Parathyroid adenoma (tissue), 2 donors: ENCODE measurements at regions not wholly inside any gene's neighbourhood (a gene's known extent, or its start where the extent isn't known, plus 50 kb on each side); places are given as distances from the start of the nearest gene placed in this dataset.

Experiments used
- H2AFZ ChIP-seq: fragments of 300-600 bp; sonication (generic); one replicate; pipeline ENCODE4 v1.7.0; 2017; ENCODE audit warnings: antibody characterized with exemption, mild to moderate bottlenecking
- H3K27ac ChIP-seq: fragments of 300-600 bp; sonication (generic); one replicate; pipeline ENCODE4 v1.7.0; 2017
- H3K27me3 ChIP-seq: fragments of 300-600 bp; sonication (generic); one replicate; pipeline ENCODE4 v1.7.0; 2017; ENCODE audit warnings: low read length; ENCODE audit not compliant: control insufficient read depth, insufficient read depth
- H3K36me3 ChIP-seq: fragments of 300-600 bp; sonication (generic); one replicate; pipeline ENCODE4 v1.7.0; 2017; ENCODE audit warnings: low read length; ENCODE audit not compliant: control insufficient read depth, insufficient read depth
- H3K4me1 ChIP-seq: fragments of 300-600 bp; sonication (generic); one replicate; pipeline ENCODE4 v1.7.0; 2017; ENCODE audit warnings: control low read depth
- H3K4me2 ChIP-seq: fragments of 300-600 bp; sonication (generic); one replicate; pipeline ENCODE4 v1.7.0; 2017; ENCODE audit warnings: low read length
- H3K4me3 ChIP-seq: fragments of 300-600 bp; sonication (generic); one replicate; pipeline ENCODE4 v1.7.0; 2017; ENCODE audit warnings: low read depth, low read length
- H3K79me2 ChIP-seq: fragments of 300-600 bp; sonication (generic); one replicate; pipeline ENCODE4 v1.7.0; 2017; ENCODE audit warnings: control low read depth
- H3K9ac ChIP-seq: fragments of 300-600 bp; sonication (generic); one replicate; pipeline ENCODE4 v1.7.0; 2017; ENCODE audit warnings: mild to moderate bottlenecking
- H3K9me3 ChIP-seq: fragments of 300-600 bp; sonication (generic); one replicate; pipeline ENCODE4 v1.7.0; 2017; ENCODE audit warnings: low read length; ENCODE audit not compliant: control insufficient read depth
- TF ChIP-seq, protein P1 (sequence below): fragments of 300-600 bp; sonication (generic); IDR thresholded peaks from one replicate; pipeline ENCODE4 v1.7.0; 2017; ENCODE audit warnings: antibody characterized with exemption, mild to moderate bottlenecking
- donor health status: primary hyperparathyroidism.

DNA sequence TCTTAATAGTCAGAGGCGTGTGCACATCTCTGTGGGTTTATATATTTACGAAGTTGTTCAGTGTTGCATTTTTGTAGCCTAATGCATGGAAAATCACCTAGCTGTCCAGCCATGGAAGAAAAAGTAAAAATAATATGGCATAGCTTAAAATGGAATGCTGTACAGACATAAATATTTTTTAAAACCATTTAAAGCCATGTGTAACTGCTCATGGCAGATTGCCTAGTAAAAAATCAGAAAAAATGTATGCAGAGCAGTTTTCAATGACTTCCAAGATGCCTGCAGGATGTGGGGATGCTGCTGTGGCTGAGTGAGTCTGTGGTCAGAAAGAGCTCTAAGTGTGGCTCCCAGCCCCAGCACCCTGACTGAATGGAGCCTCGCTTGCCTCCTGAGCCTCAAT, 64.8 kb upstream of the ALKAL2 start:
- Histone ChIP-seq H2AFZ (no peak overlapping the region), H3K27me3 (no peaks in the 10 kb centered on the region), H3K9ac (no peak overlapping the region), H3K9me3 (no peaks in the 10 kb centered on the region), H3K4me2 (no peak overlapping the region), H3K4me1 (no peaks in the 10 kb centered on the region), H3K36me3 (no peaks in the 10 kb centered on the region), H3K27ac (no peak overlapping the region), H3K4me3 (no peak overlapping the region), H3K79me2 (no peaks in the 10 kb centered on the region)
- TF ChIP-seq, protein P1, sequence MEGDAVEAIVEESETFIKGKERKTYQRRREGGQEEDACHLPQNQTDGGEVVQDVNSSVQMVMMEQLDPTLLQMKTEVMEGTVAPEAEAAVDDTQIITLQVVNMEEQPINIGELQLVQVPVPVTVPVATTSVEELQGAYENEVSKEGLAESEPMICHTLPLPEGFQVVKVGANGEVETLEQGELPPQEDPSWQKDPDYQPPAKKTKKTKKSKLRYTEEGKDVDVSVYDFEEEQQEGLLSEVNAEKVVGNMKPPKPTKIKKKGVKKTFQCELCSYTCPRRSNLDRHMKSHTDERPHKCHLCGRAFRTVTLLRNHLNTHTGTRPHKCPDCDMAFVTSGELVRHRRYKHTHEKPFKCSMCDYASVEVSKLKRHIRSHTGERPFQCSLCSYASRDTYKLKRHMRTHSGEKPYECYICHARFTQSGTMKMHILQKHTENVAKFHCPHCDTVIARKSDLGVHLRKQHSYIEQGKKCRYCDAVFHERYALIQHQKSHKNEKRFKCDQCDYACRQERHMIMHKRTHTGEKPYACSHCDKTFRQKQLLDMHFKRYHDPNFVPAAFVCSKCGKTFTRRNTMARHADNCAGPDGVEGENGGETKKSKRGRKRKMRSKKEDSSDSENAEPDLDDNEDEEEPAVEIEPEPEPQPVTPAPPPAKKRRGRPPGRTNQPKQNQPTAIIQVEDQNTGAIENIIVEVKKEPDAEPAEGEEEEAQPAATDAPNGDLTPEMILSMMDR, result no peak

DNA sequence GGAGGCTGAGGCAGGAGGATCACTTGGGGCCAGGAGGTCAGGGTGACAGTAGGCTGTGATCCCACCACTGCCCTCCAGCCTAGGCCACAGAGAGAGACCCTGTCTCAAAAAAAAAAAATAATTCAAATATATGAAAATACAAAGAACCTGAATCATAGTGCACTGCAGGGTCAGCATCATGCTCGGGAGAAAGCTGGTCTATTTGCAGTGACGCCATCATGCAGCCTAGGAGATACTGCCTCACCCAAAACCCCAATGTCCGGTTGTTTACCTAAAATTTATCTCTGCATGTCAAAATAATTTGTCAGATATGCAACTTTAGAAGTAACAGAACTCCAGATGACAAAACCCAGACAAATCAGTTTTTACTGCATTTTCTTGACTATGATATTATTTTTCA, 61.5 kb upstream of the ALKAL2 start:
- Histone ChIP-seq H3K27me3 (no peaks in the 10 kb centered on the region), H3K27ac (no peak overlapping the region), H3K79me2 (no peaks in the 10 kb centered on the region), H3K9ac (no peak overlapping the region), H3K36me3 (no peaks in the 10 kb centered on the region), H3K4me2 (no peak overlapping the region), H2AFZ (no peak overlapping the region), H3K4me3 (no peak overlapping the region), H3K4me1 (no peaks in the 10 kb centered on the region), H3K9me3 (no peaks in the 10 kb centered on the region)
- TF ChIP-seq, protein P1, result no peak

DNA sequence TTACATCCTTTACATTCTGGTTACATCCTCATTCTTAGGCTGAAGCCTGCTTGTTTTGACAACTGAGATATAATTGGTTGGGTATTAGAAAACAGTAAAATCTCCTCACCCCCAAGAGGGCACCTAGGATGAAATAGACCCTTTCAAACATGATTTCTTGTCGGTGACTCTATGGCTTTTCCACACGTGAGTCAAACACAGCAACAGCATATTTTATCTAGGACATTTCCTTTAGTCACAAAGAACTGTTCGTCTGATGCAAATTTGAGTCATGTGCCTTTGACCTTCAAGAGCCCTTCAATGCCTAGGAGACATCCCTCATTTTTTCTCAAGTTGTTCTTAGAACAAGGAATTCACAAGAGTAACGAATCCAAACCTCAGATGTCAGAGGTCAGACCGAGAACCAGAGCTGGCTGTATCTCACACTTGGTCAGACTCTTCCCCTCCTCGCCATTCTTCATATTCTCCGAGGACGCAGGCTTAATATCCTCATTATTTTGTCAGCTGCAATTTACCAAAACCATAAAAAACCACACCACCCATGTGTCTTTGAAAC, 60.5 kb upstream of the ALKAL2 start:
- H3K4me3 ChIP-seq, result no peak overlapping the region
- no peaks in the 10 kb centered on the region for H3K27me3 ChIP-seq
- no peak overlapping the region for H3K27ac ChIP-seq
- TF ChIP-seq, protein P1, result no peak
- H3K9me3 ChIP-seq, result no peaks in the 10 kb centered on the region
- H3K4me1 ChIP-seq, result no peaks in the 10 kb centered on the region
- H3K79me2 ChIP-seq, result no peaks in the 10 kb centered on the region
- H3K9ac ChIP-seq, result no peak overlapping the region
- no peak overlapping the region for H2AFZ ChIP-seq
- no peak overlapping the region for H3K4me2 ChIP-seq
- H3K36me3 ChIP-seq, result no peaks in the 10 kb centered on the region

DNA sequence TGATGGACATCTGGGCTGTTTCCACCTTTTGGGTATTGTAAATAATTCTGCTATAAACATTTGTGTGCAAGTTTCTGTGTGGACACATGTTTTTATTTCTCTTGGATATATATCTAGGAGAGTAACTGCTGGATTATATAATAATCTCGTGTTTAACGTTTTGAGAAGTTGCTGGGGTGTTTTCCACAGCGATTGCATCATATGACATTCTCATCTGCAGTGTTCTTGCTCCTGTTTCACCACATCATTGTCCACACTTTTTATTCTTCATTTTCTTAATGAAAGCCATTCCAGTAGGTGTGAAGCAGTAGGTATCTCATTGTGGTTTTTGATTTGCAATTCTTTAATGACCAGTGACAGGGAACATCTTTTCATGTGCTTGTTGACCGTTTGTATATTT, 56.9 kb upstream of the ALKAL2 start:
- TF ChIP-seq, protein P1, result no peak
- Histone ChIP-seq H3K4me3 (no peak overlapping the region), H3K27me3 (no peaks in the 10 kb centered on the region), H3K36me3 (no peaks in the 10 kb centered on the region), H3K27ac (no peak overlapping the region), H3K9me3 (no peaks in the 10 kb centered on the region), H3K9ac (no peak overlapping the region), H2AFZ (no peak overlapping the region), H3K79me2 (no peaks in the 10 kb centered on the region), H3K4me1 (no peaks in the 10 kb centered on the region), H3K4me2 (no peak overlapping the region)

DNA sequence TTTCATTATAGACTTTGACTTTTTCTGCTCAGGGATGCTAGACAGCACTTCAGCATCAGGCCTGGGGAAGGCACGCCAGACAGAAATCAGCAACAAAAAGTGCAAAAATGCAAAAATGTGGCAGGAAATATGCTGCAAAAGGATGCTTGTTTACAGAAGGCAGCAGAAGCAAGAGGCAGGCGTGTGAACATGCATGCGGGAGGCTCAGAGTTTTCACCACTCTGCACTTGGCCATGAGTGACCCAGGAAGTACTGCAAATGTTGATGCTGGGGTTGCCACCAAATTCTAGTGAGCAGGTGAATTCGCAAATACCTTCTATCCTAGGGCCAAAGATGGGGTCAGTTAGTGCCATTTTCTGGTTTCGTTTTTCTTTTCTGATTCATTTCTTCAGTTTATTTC, 55.5 kb upstream of the ALKAL2 start:
- TF ChIP-seq, protein P1, result no peak
- Histone ChIP-seq H3K9me3 (no peaks in the 10 kb centered on the region), H3K4me3 (no peak overlapping the region), H3K27ac (no peak overlapping the region), H3K36me3 (no peaks in the 10 kb centered on the region), H2AFZ (no peak overlapping the region), H3K4me2 (no peak overlapping the region), H3K9ac (no peak overlapping the region), H3K4me1 (no peaks in the 10 kb centered on the region), H3K79me2 (no peaks in the 10 kb centered on the region), H3K27me3 (no peaks in the 10 kb centered on the region)
